SK-N-SH treated with all-trans-retinoic acid at 6 μM for 48 hours (cell line): ENCODE measurements at regions not wholly inside any gene's neighbourhood (a gene's known extent, or its start where the extent isn't known, plus 50 kb on each side); places are given as distances from the start of the nearest gene placed in this dataset.

Experiments used
- ATAC-seq: fragments of 200-7000 bp; cut with Tn5 transposase; 3 replicates; pipeline ENCODE4 v1.9.1; 2020; ENCODE audit warnings: mild to moderate bottlenecking, moderate library complexity
- ARNTL ChIP-seq: fragments of 450-650 bp; formaldehyde crosslinking; IDR thresholded peaks from 2 replicates; pipeline ENCODE4 v1.5.0; 2020; ENCODE audit warnings: low read depth, mild to moderate bottlenecking, moderate library complexity, borderline replicate concordance
- BACH2 ChIP-seq: fragments of 250-450 bp; sonication (Bioruptor Pico); IDR thresholded peaks from 2 replicates; pipeline ENCODE4 v1.9.0; 2021; ENCODE audit warnings: mild to moderate bottlenecking, borderline replicate concordance
- CREB5 ChIP-seq: fragments of 250-450 bp; sonication (Bioruptor Pico); IDR thresholded peaks from 2 replicates; pipeline ENCODE4 v1.5.1; 2020; ENCODE audit warnings: low read depth, mild to moderate bottlenecking, moderate library complexity
- CSDC2 ChIP-seq: fragments of 250-450 bp; sonication (Bioruptor Pico); IDR thresholded peaks from 2 replicates; pipeline ENCODE4 v1.5.0; 2020; ENCODE audit warnings: mild to moderate bottlenecking, moderate library complexity
- CSRNP3 ChIP-seq: fragments of 250-450 bp; sonication (Bioruptor Pico); IDR thresholded peaks from 2 replicates; pipeline ENCODE4 v1.5.1; 2021; ENCODE audit warnings: mild to moderate bottlenecking, moderate library complexity
- ESRRG ChIP-seq: fragments of 250-450 bp; sonication (Bioruptor Pico); IDR thresholded peaks from 2 replicates; pipeline ENCODE4 v1.6.1; 2021; ENCODE audit warnings: mild to moderate bottlenecking
- GLIS3 ChIP-seq: fragments of 250-450 bp; sonication (Bioruptor Pico); IDR thresholded peaks from 2 replicates; pipeline ENCODE4 v1.5.0; 2020; ENCODE audit warnings: mild to moderate bottlenecking, moderate library complexity
- ISL1 ChIP-seq: fragments of 250-450 bp; sonication (Bioruptor Pico); IDR thresholded peaks from 2 replicates; pipeline ENCODE4 v2.1.2; 2022; ENCODE audit warnings: mild to moderate bottlenecking, moderate library complexity
- OSR1 ChIP-seq: fragments of 250-450 bp; sonication (Bioruptor Pico); IDR thresholded peaks from 2 replicates; pipeline ENCODE4 v1.8.0; 2022; ENCODE audit warnings: moderate library complexity, mild to moderate bottlenecking, inconsistent platforms
- PPARA ChIP-seq: fragments of 250-450 bp; sonication (Bioruptor Pico); IDR thresholded peaks from 2 replicates; pipeline ENCODE4 v1.5.0; 2020; ENCODE audit warnings: mild to moderate bottlenecking, borderline replicate concordance
- RARB ChIP-seq: fragments of 250-450 bp; sonication (Bioruptor Pico); IDR thresholded peaks from 2 replicates; pipeline ENCODE4 v1.8.0; 2021; ENCODE audit warnings: mild to moderate bottlenecking, moderate library complexity
- SNAI2 ChIP-seq: fragments of 250-450 bp; sonication (Bioruptor Pico); IDR thresholded peaks from 2 replicates; pipeline ENCODE4 v1.5.0; 2020; ENCODE audit warnings: mild to moderate bottlenecking, moderate library complexity
- TCF4 ChIP-seq: fragments of 250-450 bp; sonication (Bioruptor Pico); IDR thresholded peaks from 2 replicates; pipeline ENCODE4 v1.8.0; 2021; ENCODE audit warnings: mild to moderate bottlenecking, moderate library complexity, borderline replicate concordance
- TOX ChIP-seq: fragments of 250-450 bp; sonication (Bioruptor Pico); IDR thresholded peaks from 2 replicates; pipeline ENCODE4 v1.8.0; 2021; ENCODE audit warnings: mild to moderate bottlenecking, moderate library complexity, borderline replicate concordance
- TSHZ2 ChIP-seq: fragments of 250-450 bp; sonication (Bioruptor Pico); IDR thresholded peaks from 2 replicates; pipeline ENCODE4 v1.5.0; 2020; ENCODE audit warnings: mild to moderate bottlenecking, moderate library complexity
- ZC3H10 ChIP-seq: fragments of 250-450 bp; sonication (Bioruptor Pico); IDR thresholded peaks from 2 replicates; pipeline ENCODE4 v1.5.1; 2021; ENCODE audit warnings: mild to moderate bottlenecking, moderate library complexity
- ZFP30 ChIP-seq: fragments of 450-650 bp; formaldehyde crosslinking; IDR thresholded peaks from 2 replicates; pipeline ENCODE4 v1.5.0; 2022; ENCODE audit warnings: mild to moderate bottlenecking, moderate library complexity
- ZNF565 ChIP-seq: fragments of 450-650 bp; formaldehyde crosslinking; conservative IDR thresholded peaks from 2 replicates; pipeline ENCODE4 v1.5.0; 2020; ENCODE audit warnings: low read depth, mild to moderate bottlenecking, moderate library complexity
- ZNF70 ChIP-seq: fragments of 450-650 bp; formaldehyde crosslinking; IDR thresholded peaks from 2 replicates; pipeline ENCODE4 v1.5.0; 2020; ENCODE audit warnings: mild to moderate bottlenecking, moderate library complexity
- ZNF8 ChIP-seq: fragments of 450-650 bp; formaldehyde crosslinking; IDR thresholded peaks from 2 replicates; pipeline ENCODE4 v1.5.0; 2020; ENCODE audit warnings: mild to moderate bottlenecking, moderate library complexity
- TF ChIP-seq, protein P1 (sequence below): fragments of 250-450 bp; sonication (Bioruptor Pico); IDR thresholded peaks from 2 replicates; pipeline ENCODE4 v1.8.0; 2021; ENCODE audit warnings: low read depth, mild to moderate bottlenecking, moderate library complexity, borderline replicate concordance
- TF ChIP-seq, protein P2 (sequence below): fragments of 250-450 bp; sonication (Bioruptor Pico); IDR thresholded peaks from 2 replicates; pipeline ENCODE4 v1.8.0; 2020; ENCODE audit warnings: mild to moderate bottlenecking, moderate library complexity, borderline replicate concordance

- TF ChIP-seq PPARA (CRISPR knock-in tag) (no peak), ESRRG (no peak), GLIS3 (CRISPR knock-in tag) (no peak), CSRNP3 (CRISPR knock-in tag) (no peak), BACH2 (CRISPR knock-in tag) (no peak), TSHZ2 (no peak), ZNF565 (CRISPR knock-in tag) (no peak), SNAI2 (CRISPR knock-in tag) (no peak), OSR1 (CRISPR knock-in tag) (no peak), ZFP30 (CRISPR knock-in tag) (no peak), ISL1 (no peak)
- TF ChIP-seq, protein P1, sequence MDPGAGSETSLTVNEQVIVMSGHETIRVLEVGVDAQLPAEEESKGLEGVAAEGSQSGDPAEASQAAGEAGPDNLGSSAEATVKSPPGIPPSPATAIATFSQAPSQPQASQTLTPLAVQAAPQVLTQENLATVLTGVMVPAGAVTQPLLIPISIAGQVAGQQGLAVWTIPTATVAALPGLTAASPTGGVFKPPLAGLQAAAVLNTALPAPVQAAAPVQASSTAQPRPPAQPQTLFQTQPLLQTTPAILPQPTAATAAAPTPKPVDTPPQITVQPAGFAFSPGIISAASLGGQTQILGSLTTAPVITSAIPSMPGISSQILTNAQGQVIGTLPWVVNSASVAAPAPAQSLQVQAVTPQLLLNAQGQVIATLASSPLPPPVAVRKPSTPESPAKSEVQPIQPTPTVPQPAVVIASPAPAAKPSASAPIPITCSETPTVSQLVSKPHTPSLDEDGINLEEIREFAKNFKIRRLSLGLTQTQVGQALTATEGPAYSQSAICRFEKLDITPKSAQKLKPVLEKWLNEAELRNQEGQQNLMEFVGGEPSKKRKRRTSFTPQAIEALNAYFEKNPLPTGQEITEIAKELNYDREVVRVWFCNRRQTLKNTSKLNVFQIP, result no peak
- ATAC-seq, result no peak
Measured at GRCh38 chr7:52753855-52754254, 281.6 kb upstream of the POM121L12 start.

DNA sequence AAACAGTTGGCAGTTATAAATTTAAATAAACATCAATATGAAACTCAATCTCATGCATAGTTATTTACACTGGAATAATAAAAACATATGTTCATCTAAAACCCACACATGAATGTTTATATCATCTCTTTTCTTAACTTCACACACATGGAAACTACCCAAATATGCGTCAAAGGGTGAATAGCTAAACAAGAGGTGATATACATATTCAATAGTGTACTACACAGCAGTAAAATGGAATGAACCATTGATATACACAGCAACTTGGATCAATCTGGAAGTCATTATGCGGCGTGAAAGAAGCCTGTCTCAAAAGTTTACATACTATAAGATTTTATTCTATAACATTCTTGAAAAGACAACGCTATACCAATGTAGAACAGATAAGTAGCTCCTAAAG, 282.5 kb upstream of the POM121L12 start:
- no peak for ATAC-seq
- no peak for TF ChIP-seq ZFP30 (CRISPR knock-in tag)
- TF ChIP-seq ESRRG, result no peak
- TF ChIP-seq ZNF565 (CRISPR knock-in tag), result no peak
- TF ChIP-seq ZNF8 (CRISPR knock-in tag), result no peak
- no peak for TF ChIP-seq CREB5 (CRISPR knock-in tag)
- no peak for TF ChIP-seq BACH2 (CRISPR knock-in tag)
- no peak for TF ChIP-seq ISL1
- TF ChIP-seq TSHZ2, result no peak
- TF ChIP-seq, protein P1, result no peak
- TF ChIP-seq ZNF70 (CRISPR knock-in tag), result no peak
- TF ChIP-seq, protein P2, sequence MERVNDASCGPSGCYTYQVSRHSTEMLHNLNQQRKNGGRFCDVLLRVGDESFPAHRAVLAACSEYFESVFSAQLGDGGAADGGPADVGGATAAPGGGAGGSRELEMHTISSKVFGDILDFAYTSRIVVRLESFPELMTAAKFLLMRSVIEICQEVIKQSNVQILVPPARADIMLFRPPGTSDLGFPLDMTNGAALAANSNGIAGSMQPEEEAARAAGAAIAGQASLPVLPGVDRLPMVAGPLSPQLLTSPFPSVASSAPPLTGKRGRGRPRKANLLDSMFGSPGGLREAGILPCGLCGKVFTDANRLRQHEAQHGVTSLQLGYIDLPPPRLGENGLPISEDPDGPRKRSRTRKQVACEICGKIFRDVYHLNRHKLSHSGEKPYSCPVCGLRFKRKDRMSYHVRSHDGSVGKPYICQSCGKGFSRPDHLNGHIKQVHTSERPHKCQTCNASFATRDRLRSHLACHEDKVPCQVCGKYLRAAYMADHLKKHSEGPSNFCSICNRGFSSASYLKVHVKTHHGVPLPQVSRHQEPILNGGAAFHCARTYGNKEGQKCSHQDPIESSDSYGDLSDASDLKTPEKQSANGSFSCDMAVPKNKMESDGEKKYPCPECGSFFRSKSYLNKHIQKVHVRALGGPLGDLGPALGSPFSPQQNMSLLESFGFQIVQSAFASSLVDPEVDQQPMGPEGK (CRISPR knock-in tag), result no peak
- TF ChIP-seq SNAI2 (CRISPR knock-in tag), result no peak
- no peak for TF ChIP-seq CSDC2 (CRISPR knock-in tag)
- TF ChIP-seq TOX (CRISPR knock-in tag), result no peak
- TF ChIP-seq PPARA (CRISPR knock-in tag), result no peak
- TF ChIP-seq RARB (CRISPR knock-in tag), result no peak
- TF ChIP-seq ARNTL, result no peak
- no peak for TF ChIP-seq GLIS3 (CRISPR knock-in tag)
- TF ChIP-seq TCF4, result no peak
- no peak for TF ChIP-seq ZC3H10 (CRISPR knock-in tag)
